ENCODE measurements at regions not wholly inside any gene's neighbourhood (a gene's known extent, or its start where the extent isn't known, plus 50 kb on each side); places are given as distances from the start of the nearest gene placed in this dataset.

DNA sequence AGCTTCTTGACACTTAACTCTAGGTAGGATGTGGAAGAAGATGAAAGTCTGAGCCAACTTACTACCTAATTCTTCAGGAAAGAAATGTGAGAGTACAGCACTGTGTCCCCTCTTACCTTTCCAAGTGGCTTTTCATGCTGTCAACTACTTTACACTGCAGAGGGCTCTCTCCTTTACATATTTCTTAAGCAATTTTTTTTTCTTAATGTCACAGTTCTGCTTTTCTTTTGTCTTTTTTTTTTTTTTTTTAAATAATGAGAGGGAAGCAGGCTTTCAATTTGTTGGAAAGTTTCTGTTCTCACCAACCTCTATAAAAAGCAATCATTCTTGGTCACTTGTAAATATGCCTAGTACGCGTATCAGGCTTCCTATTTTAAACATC is 212.7 kb upstream of the MIR17HG start:
- no peak overlapping the region for H3K27ac ChIP-seq
- H3K36me3 ChIP-seq = no peaks in the 10 kb centered on the region
- WGBS (ENCODE audit: insufficient coverage, low coverage, low lambda C conversion rate, missing lambda C conversion rate) = 77% methylated on average over 2 of the region's 2 CpGs
- ATAC-seq (no peak), DNase-seq (no peak)
- no peak overlapping the region for H3K4me3 ChIP-seq
- no peaks in the 10 kb centered on the region for H3K4me1 ChIP-seq
- intact Hi-C loops (cut with DNase I) = no loop called here
- TF ChIP-seq CTCF (IDR thresholded peaks at IDR 0.05) (no peak), POLR2A (IDR thresholded peaks at IDR 0.05) (no peak)
- no peaks in the 10 kb centered on the region for H3K9me3 ChIP-seq
- H3K27me3 ChIP-seq = no peaks in the 10 kb centered on the region

DNA sequence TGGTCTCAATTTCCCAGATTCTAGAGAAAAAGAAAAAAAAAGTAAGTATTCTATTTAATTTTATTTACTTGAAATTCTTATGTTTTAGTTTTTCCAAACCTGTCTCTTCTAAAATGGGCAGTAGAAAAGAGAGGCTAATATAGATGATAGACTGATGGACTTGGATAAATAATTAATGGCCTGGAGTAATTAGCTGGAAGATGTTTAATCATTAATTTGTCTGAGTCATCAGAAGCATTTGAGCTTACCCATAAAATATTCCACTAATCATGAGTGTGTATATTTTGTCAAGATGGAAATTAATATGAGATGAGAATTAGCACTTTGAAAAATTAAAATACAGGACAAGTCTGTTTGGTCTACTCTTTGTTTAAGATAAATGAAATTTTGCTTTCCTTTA is 212.1 kb upstream of the MIR17HG start:
- ATAC-seq (no peak), DNase-seq (no peak)
- Histone ChIP-seq H3K27me3 (no peaks in the 10 kb centered on the region), H3K27ac (no peak overlapping the region), H3K9me3 (no peaks in the 10 kb centered on the region), H3K4me1 (no peaks in the 10 kb centered on the region), H3K4me3 (no peak overlapping the region), H3K36me3 (no peaks in the 10 kb centered on the region)
- no peak for TF ChIP-seq CTCF (IDR thresholded peaks at IDR 0.05)
- TF ChIP-seq POLR2A (IDR thresholded peaks at IDR 0.05) = no peak
- intact Hi-C loops (cut with DNase I) = no loop called here

GRCh38 chr13:91135968-91136367 is 211.5 kb upstream of the MIR17HG start:
- no peak for ATAC-seq
- H3K36me3 ChIP-seq = no peaks in the 10 kb centered on the region
- no peak overlapping the region for H3K27ac ChIP-seq
- no peak for TF ChIP-seq POLR2A (IDR thresholded peaks at IDR 0.05)
- no peak for TF ChIP-seq CTCF (IDR thresholded peaks at IDR 0.05)
- no peaks in the 10 kb centered on the region for H3K4me1 ChIP-seq
- no peaks in the 10 kb centered on the region for H3K27me3 ChIP-seq
- H3K4me3 ChIP-seq = no peak overlapping the region
- no peaks in the 10 kb centered on the region for H3K9me3 ChIP-seq
- DNase-seq = no peak
- intact Hi-C loops (cut with DNase I) = no loop called here

DNA sequence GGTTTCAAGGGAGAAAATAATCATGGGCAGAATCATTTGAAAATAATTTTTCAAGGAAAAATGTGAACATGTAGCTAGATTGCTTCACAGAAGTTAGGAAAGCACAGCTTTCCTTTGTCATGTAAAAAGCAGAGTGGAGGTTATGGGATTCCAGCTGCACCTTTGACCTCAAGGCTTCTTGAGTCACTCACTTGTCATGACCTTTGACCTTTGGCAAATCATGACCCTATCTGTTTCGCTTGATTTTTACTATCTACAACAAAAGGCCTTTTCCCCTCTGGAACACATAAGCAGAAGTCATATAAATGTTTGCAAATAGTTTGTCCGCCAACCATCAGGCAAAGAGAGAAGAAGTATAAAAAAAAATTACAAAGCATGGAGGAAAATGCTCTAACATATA is 210.7 kb upstream of the MIR17HG start:
- H3K4me3 ChIP-seq = no peak overlapping the region
- H3K27me3 ChIP-seq = no peaks in the 10 kb centered on the region
- intact Hi-C loops (cut with DNase I) = no loop called here
- WGBS (ENCODE audit: insufficient coverage, low coverage, low lambda C conversion rate, missing lambda C conversion rate) = 59% methylated on average over 2 of the region's 2 CpGs
- TF ChIP-seq POLR2A (IDR thresholded peaks at IDR 0.05) (no peak), CTCF (IDR thresholded peaks at IDR 0.05) (no peak)
- H3K36me3 ChIP-seq = no peaks in the 10 kb centered on the region
- no peaks in the 10 kb centered on the region for H3K9me3 ChIP-seq
- no peak for DNase-seq
- H3K27ac ChIP-seq = no peak overlapping the region
- no peaks in the 10 kb centered on the region for H3K4me1 ChIP-seq
- ATAC-seq = no peak

DNA sequence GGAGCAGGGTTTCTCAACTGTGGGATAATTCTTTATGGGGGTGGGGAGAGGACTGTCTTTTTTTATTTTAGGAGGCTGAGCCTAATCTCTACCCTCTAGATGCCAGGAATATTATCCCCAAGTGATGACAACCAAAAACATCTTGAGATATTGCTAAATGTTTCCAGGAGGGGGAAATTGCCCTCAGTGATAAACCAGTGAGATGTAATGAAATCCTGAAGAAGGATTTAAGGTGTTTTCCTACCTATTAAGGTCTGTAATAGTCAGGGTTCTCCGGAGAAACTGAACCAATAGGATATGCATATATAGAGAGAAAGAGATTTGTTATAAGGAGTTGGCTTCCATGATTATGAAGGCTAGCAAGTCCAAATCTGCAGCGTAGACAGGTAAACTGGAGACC is 208.3 kb upstream of the MIR17HG start:
- Histone ChIP-seq H3K9me3 (no peaks in the 10 kb centered on the region), H3K4me1 (no peaks in the 10 kb centered on the region), H3K27ac (no peak overlapping the region), H3K4me3 (no peak overlapping the region), H3K27me3 (no peaks in the 10 kb centered on the region), H3K36me3 (no peaks in the 10 kb centered on the region)
- DNase-seq (no peak), ATAC-seq (no peak)
- intact Hi-C loops (cut with DNase I) = no loop called here
- no peak for TF ChIP-seq CTCF (IDR thresholded peaks at IDR 0.05)
- no peak for TF ChIP-seq POLR2A (IDR thresholded peaks at IDR 0.05)
- 79% methylated on average over 2 of the region's 2 CpGs for WGBS (ENCODE audit: insufficient coverage, low coverage, low lambda C conversion rate, missing lambda C conversion rate)
